HG02642 (cell line): ENCODE measurements at regions not wholly inside any gene's neighbourhood (a gene's known extent, or its start where the extent isn't known, plus 50 kb on each side); places are given as distances from the start of the nearest gene placed in this dataset.
"Not testable (repeated sequence)": the region's sequence is repeated elsewhere in the genome, so short reads cannot be mapped to it uniquely, and the experiment has no call there.

Experiments used
- ATAC-seq: cut with Tn5 transposase; IDR thresholded peaks from one replicate; pipeline ENCODE4 v1.9.1; 2021; ENCODE audit warnings: mild to moderate bottlenecking; ENCODE audit not compliant: unreplicated experiment, poor library complexity

- ATAC-seq: not testable (repeated sequence)
Measured at GRCh38 chr16:29139901-29140855, 155.3 kb downstream of the LAT start.

GRCh38 chr16:29139261-29139802 lies 154.5 kb downstream of the LAT start:
- ATAC-seq: no peak

- not testable (repeated sequence) for ATAC-seq
Measured at GRCh38 chr16:29138698-29139097, 153.8 kb downstream of the LAT start.

- ATAC-seq: not testable (repeated sequence)
Measured at GRCh38 chr16:29137894-29138662, 153.2 kb downstream of the LAT start.

- ATAC-seq: not testable (repeated sequence)
Measured at GRCh38 chr16:29137461-29137860, 152.6 kb downstream of the LAT start.

GRCh38 chr16:29136916-29137315 lies 152.1 kb downstream of the LAT start:
- ATAC-seq: not testable (repeated sequence)

- ATAC-seq: not testable (repeated sequence)
Measured at GRCh38 chr16:29136046-29136696, 151.3 kb downstream of the LAT start.

GRCh38 chr16:29135098-29135497 lies 150.2 kb downstream of the LAT start:
- ATAC-seq: not testable (repeated sequence)

- ATAC-seq: not testable (repeated sequence)
Measured at GRCh38 chr16:29133681-29134430, 149.0 kb downstream of the LAT start.

GRCh38 chr16:29132869-29133268 lies 148.0 kb downstream of the LAT start:
- ATAC-seq: not testable (repeated sequence)

- ATAC-seq: not testable (repeated sequence)
Measured at GRCh38 chr16:29132444-29132843, 147.6 kb downstream of the LAT start.

- not testable (repeated sequence) for ATAC-seq
Measured at GRCh38 chr16:29130901-29131851, 146.3 kb downstream of the LAT start.

GRCh38 chr16:29130131-29130711 lies 145.4 kb downstream of the LAT start:
- ATAC-seq: not testable (repeated sequence)

GRCh38 chr16:29129458-29130038 lies 144.7 kb downstream of the LAT start:
- ATAC-seq: not testable (repeated sequence)

GRCh38 chr16:29128732-29129457 lies 144.0 kb downstream of the LAT start:
- ATAC-seq: not testable (repeated sequence)

- ATAC-seq: not testable (repeated sequence)
Measured at GRCh38 chr16:29127806-29128420, 143.1 kb downstream of the LAT start.

- no peak for ATAC-seq
Measured at GRCh38 chr16:29126616-29127015, 141.8 kb downstream of the LAT start.
